Smooth muscle cell (in vitro differentiated cells): ENCODE measurements at regions not wholly inside any gene's neighbourhood (a gene's known extent, or its start where the extent isn't known, plus 50 kb on each side); places are given as distances from the start of the nearest gene placed in this dataset.

Source experiments
- DNase-seq: peaks from one replicate; lab custom pipeline; 2025; ENCODE audit not compliant: unreplicated experiment; lab: John Stamatoyannopoulos, UW
- H2AFZ ChIP-seq: fragments of 200-600 bp; sonication (generic); 2 replicates; pipeline ENCODE4 v1.6.0; 2016; ENCODE audit warnings: antibody characterized with exemption, low read depth, mild to moderate bottlenecking
- H3F3A ChIP-seq: fragments of 200-600 bp; sonication (generic); 2 replicates; pipeline ENCODE4 v1.6.0; 2017; ENCODE audit warnings: antibody characterized with exemption, low read depth
- H3K27ac ChIP-seq: fragments of 200-600 bp; sonication (generic); 2 replicates; pipeline ENCODE4 v1.5.1; 2016; ENCODE audit warnings: low read depth, mild to moderate bottlenecking
- H3K27me3 ChIP-seq: fragments of 200-600 bp; sonication (generic); 2 replicates; pipeline ENCODE4 v1.6.1; 2016; ENCODE audit warnings: low read depth, mild to moderate bottlenecking
- H3K36me3 ChIP-seq: fragments of 200-600 bp; sonication (generic); 2 replicates; pipeline ENCODE4 v1.5.1; 2016; ENCODE audit warnings: low read depth
- H3K4me1 ChIP-seq: fragments of 200-600 bp; sonication (generic); 2 replicates; pipeline ENCODE4 v1.5.1; 2016; ENCODE audit warnings: low read depth
- H3K4me2 ChIP-seq: fragments of 200-600 bp; sonication (generic); 2 replicates; pipeline ENCODE4 v1.6.0; 2016; ENCODE audit warnings: mild to moderate bottlenecking
- H3K4me3 ChIP-seq: fragments of 200-600 bp; sonication (generic); 2 replicates; pipeline ENCODE4 v1.5.1; 2016; ENCODE audit warnings: mild to moderate bottlenecking
- H3K79me2 ChIP-seq: fragments of 200-600 bp; sonication (generic); 2 replicates; pipeline ENCODE4 v1.6.0; 2016; ENCODE audit warnings: low read depth, mild to moderate bottlenecking
- H3K9ac ChIP-seq: fragments of 200-600 bp; sonication (generic); 2 replicates; pipeline ENCODE4 v1.6.0; 2016; ENCODE audit warnings: low read depth
- H3K9me3 ChIP-seq: fragments of 200-600 bp; sonication (generic); replicated peaks from 2 replicates; pipeline ENCODE4 v1.5.1; 2016; ENCODE audit warnings: low read depth
- H4K20me1 ChIP-seq: fragments of 200-600 bp; sonication (generic); 2 replicates; pipeline ENCODE4 v1.6.0; 2016; ENCODE audit warnings: low read depth
- CTCF ChIP-seq: fragments of 200-600 bp; sonication (generic); IDR thresholded peaks from 2 replicates; pipeline ENCODE4 v1.5.1; 2017; ENCODE audit warnings: borderline replicate concordance, mild to moderate bottlenecking, antibody characterized with exemption; ENCODE audit not compliant: insufficient read depth, poor library complexity, severe bottlenecking
- WGBS: methylation state at CpG from one replicate; pipeline ENCODE4 v1.1.7; 2016; ENCODE audit warnings: low lambda C conversion rate; 5-methylcytosine and 5-hydroxymethylcytosine counted together

DNA sequence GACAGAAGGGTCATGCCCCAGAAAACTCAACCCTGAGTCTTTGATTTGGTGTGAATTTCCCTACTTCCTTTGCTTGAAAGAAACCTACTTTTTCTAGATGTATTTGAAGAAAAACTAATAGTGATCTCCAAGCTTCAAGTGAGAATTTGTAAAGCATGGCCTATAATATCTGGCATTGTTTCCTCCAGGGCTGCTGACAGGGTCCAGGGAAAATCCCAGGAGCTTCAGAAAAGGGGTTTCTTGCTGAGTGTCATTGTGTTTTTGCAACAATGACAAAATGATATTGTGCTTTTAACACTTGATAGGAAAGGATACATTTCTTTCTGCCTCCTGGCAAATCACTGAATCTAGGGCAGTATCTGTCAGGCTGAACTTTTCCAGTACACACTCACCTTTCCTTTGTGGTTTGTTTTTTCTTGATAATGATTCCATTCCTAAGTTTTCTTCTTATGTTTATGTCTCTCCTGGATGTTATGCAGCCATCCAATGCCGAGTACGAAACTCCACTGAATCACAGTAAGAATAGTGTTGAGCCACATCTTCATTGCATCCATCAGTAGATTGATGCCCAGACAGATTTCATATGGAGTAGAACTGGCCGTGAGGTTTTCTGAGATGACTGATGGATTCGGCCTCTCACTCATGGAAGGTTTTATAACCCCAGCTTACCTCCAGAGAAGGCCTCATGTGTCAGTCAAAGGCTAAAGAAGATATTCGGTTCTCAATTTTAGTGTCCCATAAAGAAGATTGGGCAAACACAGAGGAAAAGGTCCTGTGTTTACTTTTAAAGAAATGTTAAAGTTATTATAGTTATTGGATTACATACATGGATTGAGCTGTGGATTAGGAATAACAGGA is 76.9 kb upstream of the STEAP1B start:
- H3K4me2 ChIP-seq: peak overlapping the region; percentile 14
- H3F3A ChIP-seq: no peaks in the 10 kb centered on the region
- H3K9me3 ChIP-seq: no peaks in the 10 kb centered on the region
- H3K9ac ChIP-seq: no peak overlapping the region
- no peak for DNase-seq
- H3K4me1 ChIP-seq: no peaks in the 10 kb centered on the region
- no peak overlapping the region for H3K4me3 ChIP-seq
- no peaks in the 10 kb centered on the region for H3K36me3 ChIP-seq
- no peak overlapping the region for H2AFZ ChIP-seq
- no peaks in the 10 kb centered on the region for H3K27me3 ChIP-seq
- peak overlapping the region; percentile 73 for H3K27ac ChIP-seq
- TF ChIP-seq CTCF: no peak
- WGBS: 62% methylated on average over 5 of the region's 5 CpGs
- no peaks in the 10 kb centered on the region for H3K79me2 ChIP-seq
- no peaks in the 10 kb centered on the region for H4K20me1 ChIP-seq

GRCh38 chr7:22574754-22575520 is 74.9 kb upstream of the STEAP1B start:
- Histone ChIP-seq H3K27ac (no peak overlapping the region), H3K36me3 (no peaks in the 10 kb centered on the region), H3K4me1 (no peaks in the 10 kb centered on the region), H3K4me2 (no peak overlapping the region), H3K79me2 (no peaks in the 10 kb centered on the region), H3K9me3 (no peaks in the 10 kb centered on the region), H3F3A (no peaks in the 10 kb centered on the region), H3K4me3 (no peak overlapping the region), H4K20me1 (no peaks in the 10 kb centered on the region), H3K27me3 (no peaks in the 10 kb centered on the region), H2AFZ (no peak overlapping the region), H3K9ac (no peak overlapping the region)
- WGBS: 96% methylated on average over 9 of the region's 9 CpGs
- no peak for DNase-seq
- no peak for TF ChIP-seq CTCF

GRCh38 chr7:22572937-22573336 is 72.9 kb upstream of the STEAP1B start:
- Histone ChIP-seq H3K79me2 (no peaks in the 10 kb centered on the region), H2AFZ (no peak overlapping the region), H3K4me3 (no peak overlapping the region), H3F3A (no peaks in the 10 kb centered on the region), H3K4me2 (peak overlapping the region; percentile 5), H3K9me3 (no peaks in the 10 kb centered on the region), H3K27me3 (no peaks in the 10 kb centered on the region), H3K9ac (peak overlapping the region; percentile 79), H3K36me3 (no peaks in the 10 kb centered on the region), H3K27ac (peak overlapping the region; percentile 92), H4K20me1 (no peaks in the 10 kb centered on the region), H3K4me1 (no peaks in the 10 kb centered on the region)
- WGBS: 46% methylated on average over 7 of the region's 7 CpGs
- DNase-seq: no peak
- no peak for TF ChIP-seq CTCF
